ENCODE measurements at regions not wholly inside any gene's neighbourhood (a gene's known extent, or its start where the extent isn't known, plus 50 kb on each side); places are given as distances from the start of the nearest gene placed in this dataset.

- no peak overlapping the region for H2BK12ac ChIP-seq (ENCODE audit: low read depth, low read length)
- H2AK5ac ChIP-seq (ENCODE audit: low read depth, low read length): no peak overlapping the region
- H4K8ac ChIP-seq (ENCODE audit: extremely low read depth, insufficient read depth, low read length): no peak overlapping the region
- H2BK20ac ChIP-seq (ENCODE audit: low read length): no peak overlapping the region
- H3K9me3 ChIP-seq (ENCODE audit: insufficient read depth in 2 of 2, low read depth in 1 of 2, low read length in 1 of 2): no peaks in the 10 kb centered on the region
- H3K9ac ChIP-seq (replicated peaks in 1 of 4; ENCODE audit: extremely low read depth in 1 of 4, low read depth in 3 of 4, low read length in 3 of 4): no peak overlapping the region
- 87% methylated on average over 5 of the region's 5 CpGs; no CpG with 5 or more reads in 1 of the 2 experiments for WGBS, 2 experiments (ENCODE audit: extremely low coverage in 1 of 2, insufficient coverage in 1 of 2, insufficient read length in 1 of 2, insufficient replicate concordance in 2 of 2, low coverage in 1 of 2, low lambda C conversion rate in 2 of 2, missing lambda C conversion rate in 1 of 2)
- no peaks in the 10 kb centered on the region for H3K27me3 ChIP-seq (replicated peaks in 1 of 4; ENCODE audit: control insufficient read depth in 3 of 4, extremely low read depth in 1 of 4, insufficient read depth in 3 of 4, low read length in 3 of 4)
- no peak overlapping the region for H3K27ac ChIP-seq (ENCODE audit: low read depth, low read length)
- ChIA-PET POLR2A (ENCODE audit: partially characterized antibody) (no interaction called here), CTCF (ENCODE audit: partially characterized antibody) (no interaction called here)
- no peaks in the 10 kb centered on the region for H3K36me3 ChIP-seq (ENCODE audit: control insufficient read depth in 2 of 4, insufficient read depth in 4 of 4, low read length in 3 of 4)
- peaks cover 0 to 12% (median 5%) of the 10 kb centered on the region in 4 experiments; a peak in 3 of 7 replicates for H3K4me1 ChIP-seq (replicated peaks in 1 of 4; ENCODE audit: control insufficient read depth in 3 of 4, insufficient read depth in 4 of 4, low read length in 3 of 4)
- H3K14ac ChIP-seq (ENCODE audit: insufficient read length): no peak overlapping the region
- no peak overlapping the region for H3K56ac ChIP-seq (replicated peaks; ENCODE audit: insufficient read length, low read depth, low read length)
- H3K4ac ChIP-seq (replicated peaks; ENCODE audit: insufficient read length, low read depth, low read length): no peak overlapping the region
- no peak overlapping the region for H3K4me3 ChIP-seq (ENCODE audit: extremely low read depth in 1 of 4, insufficient read depth in 2 of 4, low read depth in 3 of 4, low read length in 4 of 4)
- FAIRE-seq: no peak
- H3K4me2 ChIP-seq (ENCODE audit: insufficient read depth in 1 of 2, low read depth in 2 of 2, low read length in 2 of 2): no peak overlapping the region
- no peaks in the 10 kb centered on the region for H3K23me2 ChIP-seq (ENCODE audit: low read depth, low read length)
- H2BK5ac ChIP-seq (ENCODE audit: low read depth, low read length): no peak overlapping the region
- no peak overlapping the region for H4K91ac ChIP-seq (replicated peaks; ENCODE audit: insufficient read length, low read length)
- no peaks in the 10 kb centered on the region for H3K79me2 ChIP-seq (ENCODE audit: control insufficient read depth in 1 of 2, insufficient read depth in 2 of 2, low read length in 2 of 2)
- no peak overlapping the region for H2BK15ac ChIP-seq (ENCODE audit: low read length)
- H3K18ac ChIP-seq (ENCODE audit: extremely low read depth, low read length): no peak overlapping the region
- H3K23ac ChIP-seq (ENCODE audit: insufficient read length): no peak overlapping the region
- no peak for DNase-seq (ENCODE audit: low read depth in 1 of 2, low spot score in 2 of 2)
- no peak overlapping the region for H2BK120ac ChIP-seq (replicated peaks; ENCODE audit: low read depth, low read length)
- H3K79me1 ChIP-seq (ENCODE audit: low read depth, low read length): no peaks in the 10 kb centered on the region
- H4K20me1 ChIP-seq (replicated peaks in 1 of 2; ENCODE audit: control insufficient read depth in 1 of 2, insufficient read depth in 2 of 2, low read length in 2 of 2): no peaks in the 10 kb centered on the region
- no peak overlapping the region for H2AFZ ChIP-seq (ENCODE audit: low read length)
- H4K5ac ChIP-seq (ENCODE audit: insufficient read length, low read depth, low read length): no peak overlapping the region
- TF ChIP-seq ZNF274 (IDR thresholded peaks at IDR 0.05; ENCODE audit: borderline replicate concordance, extremely low read depth, low read length): no peak
- no peak for TF ChIP-seq EZH2 (IDR thresholded peaks at IDR 0.05; ENCODE audit: low read depth, low read length, severe bottlenecking)
- no peak for TF ChIP-seq TAF7 (optimal IDR thresholded peaks at IDR 0.05; ENCODE audit: borderline replicate concordance, low read depth, low read length)
- TF ChIP-seq MAFK (IDR thresholded peaks at IDR 0.05; ENCODE audit: low read depth, low read length): no peak
- no peak for TF ChIP-seq RXRA (IDR thresholded peaks at IDR 0.05; ENCODE audit: insufficient read depth, low read depth, low read length)
- no peak for TF ChIP-seq BCL11A (IDR thresholded peaks at IDR 0.05; ENCODE audit: low read depth in 2 of 2, low read length in 2 of 2)
- no peak for TF ChIP-seq CREB1 (IDR thresholded peaks at IDR 0.05)
- TF ChIP-seq RFX5 (IDR thresholded peaks at IDR 0.05; ENCODE audit: borderline replicate concordance, low read depth, low read length): no peak
- TF ChIP-seq TBP (IDR thresholded peaks at IDR 0.05; ENCODE audit: low read depth, low read length): no peak
- no peak for TF ChIP-seq RNF2 (IDR thresholded peaks at IDR 0.05; ENCODE audit: borderline replicate concordance, low read depth, low read length, missing control alignments, poor library complexity, severe bottlenecking)
- no peak for TF ChIP-seq POLR2A (IDR thresholded peaks at IDR 0.05; ENCODE audit: control extremely low read depth in 1 of 2, low read depth in 2 of 2, low read length in 2 of 2)
- TF ChIP-seq ATF2 (IDR thresholded peaks at IDR 0.05; ENCODE audit: low read length): no peak
These were observed 435.8 kb upstream of the SPRED2 start for GRCh38 chr2:65868177-65868576.
